Endothelial cell (in vitro differentiated cells): ENCODE measurements at regions not wholly inside any gene's neighbourhood (a gene's known extent, or its start where the extent isn't known, plus 50 kb on each side); places are given as distances from the start of the nearest gene placed in this dataset.

ENCODE experiments used
- DNase-seq: peaks from one replicate; pipeline ENCODE4 v3.0.0; 2021; ENCODE audit warnings: low spot score
- H3K27ac Mint-ChIP-seq: one replicate; pipeline ENCODE4 v1.8.0; 2021; ENCODE audit warnings: mixed read lengths, inconsistent platforms; ENCODE audit not compliant: unreplicated experiment
- H3K27me3 Mint-ChIP-seq: one replicate; pipeline ENCODE4 v1.8.0; 2021; ENCODE audit warnings: mild to moderate bottlenecking, moderate library complexity, mixed read lengths, inconsistent platforms; ENCODE audit not compliant: unreplicated experiment
- H3K36me3 Mint-ChIP-seq: one replicate; pipeline ENCODE4 v1.8.0; 2021; ENCODE audit warnings: mild to moderate bottlenecking, low read depth, mixed read lengths, inconsistent platforms; ENCODE audit not compliant: unreplicated experiment
- H3K4me1 Mint-ChIP-seq: one replicate; pipeline ENCODE4 v1.8.0; 2021; ENCODE audit warnings: mild to moderate bottlenecking, mixed read lengths, inconsistent platforms; ENCODE audit not compliant: unreplicated experiment
- H3K4me3 Mint-ChIP-seq: one replicate; pipeline ENCODE4 v1.8.0; 2021; ENCODE audit warnings: mild to moderate bottlenecking, mixed read lengths, inconsistent platforms; ENCODE audit not compliant: unreplicated experiment
- H3K9me3 Mint-ChIP-seq: one replicate; pipeline ENCODE4 v1.8.0; 2021; ENCODE audit warnings: mixed read lengths, inconsistent platforms; ENCODE audit not compliant: unreplicated experiment
- TF ChIP-seq, protein P1 (sequence below): fragments of 200-600 bp; sonication (generic); IDR thresholded peaks from one replicate; pipeline ENCODE4 v1.5.0; 2021; ENCODE audit warnings: antibody characterized with exemption; ENCODE audit not compliant: unreplicated experiment

DNA sequence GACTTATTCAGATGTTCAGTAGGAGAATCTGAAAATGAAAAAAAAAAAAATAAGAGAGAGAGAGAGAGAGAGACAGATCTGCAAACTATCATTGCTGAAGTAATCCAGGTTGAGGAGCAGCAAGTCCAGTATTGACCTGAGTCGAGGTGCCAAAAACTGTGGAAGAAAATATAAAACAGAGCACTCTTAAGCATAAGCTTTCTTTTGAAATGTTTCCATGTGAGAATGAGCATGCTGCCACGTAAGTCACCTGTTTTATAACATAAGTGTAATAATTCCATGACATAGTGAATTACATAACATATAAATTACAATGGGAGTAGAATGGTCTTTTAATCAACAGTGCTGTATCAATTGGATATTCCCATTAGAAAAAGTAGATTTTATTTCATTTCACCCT lies 218.2 kb downstream of the BCHE start:
- TF ChIP-seq, protein P1, sequence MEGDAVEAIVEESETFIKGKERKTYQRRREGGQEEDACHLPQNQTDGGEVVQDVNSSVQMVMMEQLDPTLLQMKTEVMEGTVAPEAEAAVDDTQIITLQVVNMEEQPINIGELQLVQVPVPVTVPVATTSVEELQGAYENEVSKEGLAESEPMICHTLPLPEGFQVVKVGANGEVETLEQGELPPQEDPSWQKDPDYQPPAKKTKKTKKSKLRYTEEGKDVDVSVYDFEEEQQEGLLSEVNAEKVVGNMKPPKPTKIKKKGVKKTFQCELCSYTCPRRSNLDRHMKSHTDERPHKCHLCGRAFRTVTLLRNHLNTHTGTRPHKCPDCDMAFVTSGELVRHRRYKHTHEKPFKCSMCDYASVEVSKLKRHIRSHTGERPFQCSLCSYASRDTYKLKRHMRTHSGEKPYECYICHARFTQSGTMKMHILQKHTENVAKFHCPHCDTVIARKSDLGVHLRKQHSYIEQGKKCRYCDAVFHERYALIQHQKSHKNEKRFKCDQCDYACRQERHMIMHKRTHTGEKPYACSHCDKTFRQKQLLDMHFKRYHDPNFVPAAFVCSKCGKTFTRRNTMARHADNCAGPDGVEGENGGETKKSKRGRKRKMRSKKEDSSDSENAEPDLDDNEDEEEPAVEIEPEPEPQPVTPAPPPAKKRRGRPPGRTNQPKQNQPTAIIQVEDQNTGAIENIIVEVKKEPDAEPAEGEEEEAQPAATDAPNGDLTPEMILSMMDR = no peak
- H3K4me1 Mint-ChIP-seq = no peaks in the 10 kb centered on the region
- peaks cover 4% of the 10 kb centered on the region for H3K36me3 Mint-ChIP-seq
- H3K27me3 Mint-ChIP-seq = no peaks in the 10 kb centered on the region
- no peak overlapping the region for H3K4me3 Mint-ChIP-seq
- H3K9me3 Mint-ChIP-seq = no peaks in the 10 kb centered on the region
- H3K27ac Mint-ChIP-seq = no peak overlapping the region
- no peak for DNase-seq

DNA sequence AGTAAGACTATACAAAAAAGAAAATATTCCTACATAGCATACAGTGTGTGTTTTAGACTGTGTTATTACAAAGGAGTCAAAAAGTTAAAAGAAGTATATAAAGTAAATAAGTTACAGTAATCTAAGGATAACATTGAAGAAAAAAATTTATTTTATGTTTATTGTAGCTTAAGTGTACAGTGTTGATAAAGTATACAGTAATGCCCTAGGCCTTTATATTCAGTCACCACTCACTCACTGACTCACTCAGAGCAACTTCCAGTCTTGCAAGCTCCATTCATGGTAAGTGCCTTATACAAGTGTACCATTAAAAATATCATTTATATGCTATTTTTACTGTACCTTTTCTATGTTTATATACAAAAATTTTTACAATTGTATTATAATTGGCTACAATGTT lies 220.1 kb downstream of the BCHE start:
- Mint-ChIP-seq H3K36me3 (no peaks in the 10 kb centered on the region), H3K27ac (no peak overlapping the region), H3K27me3 (no peaks in the 10 kb centered on the region), H3K4me3 (no peak overlapping the region), H3K9me3 (no peaks in the 10 kb centered on the region), H3K4me1 (no peaks in the 10 kb centered on the region)
- no peak for DNase-seq
- TF ChIP-seq, protein P1 = no peak

DNA sequence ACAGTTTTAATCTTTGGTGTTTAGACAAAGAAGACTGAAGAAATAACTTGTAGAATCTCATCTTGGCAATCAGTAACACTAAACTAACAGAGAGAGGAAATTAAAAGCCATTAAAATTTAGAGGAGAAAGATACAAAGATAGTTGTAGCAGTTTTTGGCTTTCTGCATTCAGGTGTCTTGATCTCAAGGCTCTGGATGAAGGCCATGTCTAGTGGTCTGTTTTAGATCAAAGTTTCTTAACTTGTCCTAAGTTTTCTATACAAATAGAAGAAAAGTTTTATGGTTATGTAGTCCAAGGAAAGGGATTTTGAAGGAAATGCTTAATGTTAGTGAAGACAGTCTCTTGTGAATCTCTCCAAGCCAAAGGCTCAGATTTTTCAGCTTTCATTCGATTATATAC lies 222.9 kb downstream of the BCHE start:
- DNase-seq = no peak
- Mint-ChIP-seq H3K4me1 (no peaks in the 10 kb centered on the region), H3K9me3 (no peaks in the 10 kb centered on the region), H3K36me3 (no peaks in the 10 kb centered on the region), H3K4me3 (no peak overlapping the region), H3K27ac (no peak overlapping the region), H3K27me3 (no peaks in the 10 kb centered on the region)
- TF ChIP-seq, protein P1 = no peak

DNA sequence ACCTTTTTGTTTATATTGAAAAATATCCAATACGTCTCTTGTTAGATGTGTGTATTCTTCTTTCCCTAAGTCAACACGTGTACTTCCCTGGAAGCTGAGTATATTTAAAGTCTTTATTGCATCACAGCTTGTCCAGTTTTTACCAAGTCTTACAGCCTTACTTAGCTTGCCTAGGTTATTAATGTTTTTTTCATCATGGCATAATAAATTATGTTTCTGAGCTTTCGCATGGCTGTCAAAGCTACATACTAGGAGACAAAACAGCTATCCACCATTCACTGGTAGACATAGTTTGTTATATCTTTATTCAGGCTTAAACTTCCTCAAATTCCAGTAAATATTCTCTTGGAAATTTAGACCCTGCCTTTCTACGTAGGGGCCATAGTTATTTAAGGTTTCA lies 224.2 kb downstream of the BCHE start:
- no peak for DNase-seq
- H3K27me3 Mint-ChIP-seq = no peaks in the 10 kb centered on the region
- no peaks in the 10 kb centered on the region for H3K4me1 Mint-ChIP-seq
- no peaks in the 10 kb centered on the region for H3K36me3 Mint-ChIP-seq
- TF ChIP-seq, protein P1 = no peak
- no peaks in the 10 kb centered on the region for H3K9me3 Mint-ChIP-seq
- no peak overlapping the region for H3K4me3 Mint-ChIP-seq
- no peak overlapping the region for H3K27ac Mint-ChIP-seq

DNA sequence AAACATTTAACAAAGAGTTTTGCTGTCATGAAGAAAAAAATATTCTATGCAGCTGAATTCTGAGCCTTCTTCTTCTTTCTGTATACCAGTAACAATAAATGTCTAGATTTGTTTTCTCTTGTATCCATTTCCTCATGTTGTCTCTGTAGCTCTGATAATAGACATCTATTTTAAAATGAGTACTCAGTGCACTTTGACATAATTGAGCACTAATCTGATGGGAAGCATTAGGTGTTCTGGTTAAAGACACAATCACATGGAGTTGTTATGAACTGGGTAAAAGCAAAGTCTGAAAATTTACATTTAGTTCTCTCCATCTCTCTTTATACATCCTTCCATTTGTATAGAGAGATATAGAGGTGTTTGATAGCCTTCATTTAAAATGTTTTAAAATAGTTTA lies 230.0 kb downstream of the BCHE start:
- DNase-seq = no peak
- Mint-ChIP-seq H3K9me3 (no peaks in the 10 kb centered on the region), H3K4me1 (no peaks in the 10 kb centered on the region), H3K36me3 (no peaks in the 10 kb centered on the region), H3K27me3 (no peaks in the 10 kb centered on the region), H3K27ac (no peak overlapping the region), H3K4me3 (no peak overlapping the region)
- TF ChIP-seq, protein P1 = no peak
